ENCODE measurements at regions not wholly inside any gene's neighbourhood (a gene's known extent, or its start where the extent isn't known, plus 50 kb on each side); places are given as distances from the start of the nearest gene placed in this dataset.
A peak's percentile ranks its signal among the peaks of the same experiment; 100 is the strongest.
"Not testable (repeated sequence)": the region's sequence is repeated elsewhere in the genome, so short reads cannot be mapped to it uniquely, and the experiment has no call there.

GRCh38 chr7:142496545-142496991 lies 238.7 kb upstream of the PRSS58 start:
- Mint-ChIP-seq H3K9me3 (no peaks in the 10 kb centered on the region), H3K4me3 (no peak overlapping the region), H3K4me1 (peaks cover 29% of the 10 kb centered on the region), H3K27me3 (no peaks in the 10 kb centered on the region), H3K36me3 (ENCODE audit: low read depth) (no peaks in the 10 kb centered on the region), H3K27ac (no peak overlapping the region)
- DNase-seq = no peak
- ChIA-PET CTCF (interaction anchor here (0.9 to 3.4 kb wide), 17 partner anchors 9 to 313 kb away, joined by 3 to 25 read pairs (median 5); no protein-coding TSS in a partner anchor), POLR2A (interaction anchor here (1.8 kb wide), 1 partner anchor 20 kb away, joined by 4 read pairs; no protein-coding TSS in a partner anchor)

DNA sequence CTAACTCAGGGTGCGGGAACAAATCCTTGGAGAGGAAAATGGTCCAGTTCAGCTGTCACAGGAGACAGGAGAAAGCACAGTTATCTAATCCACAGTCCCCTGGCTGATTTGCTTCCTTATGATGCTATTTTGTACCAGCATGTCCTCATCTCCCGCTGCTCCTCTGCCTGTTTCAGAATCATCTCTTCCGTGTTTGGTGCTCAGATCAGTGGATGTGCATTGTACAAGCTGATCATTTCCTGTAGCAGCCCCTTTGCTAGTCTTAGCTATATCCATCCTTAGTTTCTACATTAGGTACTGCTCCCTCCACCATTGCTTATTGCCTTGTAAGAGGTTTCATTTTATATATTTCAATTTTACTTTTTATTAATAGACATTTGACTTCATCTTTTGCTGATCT lies 238.0 kb upstream of the PRSS58 start:
- POLR2A ChIA-PET; H3K9me3 Mint-ChIP-seq; H3K4me3 Mint-ChIP-seq; H3K36me3 Mint-ChIP-seq (ENCODE audit: low read depth); DNase-seq; H3K27me3 Mint-ChIP-seq; H3K27ac Mint-ChIP-seq: not testable (repeated sequence)
- peaks cover 29% of the 10 kb centered on the region for H3K4me1 Mint-ChIP-seq
- CTCF ChIA-PET = interaction anchor here (0.7 to 3.4 kb wide), 12 partner anchors 9 to 314 kb away, joined by 3 to 25 read pairs (median 4); no protein-coding TSS in a partner anchor

GRCh38 chr7:142495301-142495700 lies 237.4 kb upstream of the PRSS58 start:
- DNase-seq; POLR2A ChIA-PET; H3K4me3 Mint-ChIP-seq; H3K27ac Mint-ChIP-seq; H3K27me3 Mint-ChIP-seq; H3K36me3 Mint-ChIP-seq (ENCODE audit: low read depth); H3K9me3 Mint-ChIP-seq: not testable (repeated sequence)
- peaks cover 23% of the 10 kb centered on the region for H3K4me1 Mint-ChIP-seq
- CTCF ChIA-PET = interaction anchor here (0.7 to 3.4 kb wide), 12 partner anchors 9 to 314 kb away, joined by 3 to 25 read pairs (median 4); no protein-coding TSS in a partner anchor

DNA sequence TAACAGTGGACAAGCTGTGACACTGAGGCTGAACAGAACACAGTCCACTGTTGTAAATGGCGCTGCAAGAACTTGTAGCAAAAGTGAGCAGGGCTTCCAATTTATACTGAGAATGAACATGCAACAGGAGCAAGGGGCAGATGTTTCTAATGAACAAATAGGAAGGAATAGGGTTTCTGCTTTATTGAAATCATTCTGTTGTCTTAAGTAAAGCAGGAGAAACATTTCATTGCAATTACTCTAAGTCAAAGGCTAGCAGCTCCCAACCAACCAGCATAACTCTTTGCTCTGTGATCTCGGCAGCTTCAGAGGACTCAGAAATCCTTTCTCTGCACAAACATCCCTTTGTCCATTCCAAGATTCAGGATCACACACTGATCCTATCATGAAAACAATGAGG lies 236.2 kb upstream of the PRSS58 start:
- Mint-ChIP-seq H3K4me3 (no peak overlapping the region), H3K27ac (no peak overlapping the region), H3K4me1 (peaks cover 13% of the 10 kb centered on the region), H3K36me3 (ENCODE audit: low read depth) (no peaks in the 10 kb centered on the region), H3K27me3 (peaks cover 2% of the 10 kb centered on the region), H3K9me3 (no peaks in the 10 kb centered on the region)
- no peak for DNase-seq
- CTCF ChIA-PET = interaction anchor here (0.9 to 2.1 kb wide), 4 partner anchors 8 to 22 kb away, joined by 3 to 8 read pairs (median 4); no protein-coding TSS in a partner anchor
- POLR2A ChIA-PET = interaction anchor here (0.9 kb wide), 1 partner anchor 22 kb away, joined by 3 read pairs; no protein-coding TSS in a partner anchor

- ChIA-PET CTCF (interaction anchor here (7.9 to 20.2 kb wide), 2 partner anchors 10 to 23 kb away, joined by 38 to 355 read pairs; no protein-coding TSS in a partner anchor), POLR2A (no interaction called here)
- no peak overlapping the region for H3K4me3 Mint-ChIP-seq
- no peak for DNase-seq
- H3K27me3 Mint-ChIP-seq = peaks cover 2% of the 10 kb centered on the region
- no peak overlapping the region for H3K27ac Mint-ChIP-seq
- H3K4me1 Mint-ChIP-seq = peaks cover 15% of the 10 kb centered on the region
- H3K9me3 Mint-ChIP-seq = no peaks in the 10 kb centered on the region
- no peaks in the 10 kb centered on the region for H3K36me3 Mint-ChIP-seq (ENCODE audit: low read depth)
Observed at GRCh38 chr7:142488842-142489241, 231.0 kb upstream of the PRSS58 start.

- Mint-ChIP-seq H3K27ac (no peak overlapping the region), H3K27me3 (peaks cover 2% of the 10 kb centered on the region), H3K4me3 (no peak overlapping the region), H3K4me1 (peaks cover 20% of the 10 kb centered on the region), H3K36me3 (ENCODE audit: low read depth) (no peaks in the 10 kb centered on the region), H3K9me3 (no peaks in the 10 kb centered on the region)
- DNase-seq = no peak
- CTCF ChIA-PET = interaction anchor here (3.8 to 20.2 kb wide), 3 partner anchors 9 to 23 kb away, joined by 20 to 355 read pairs (median 38); no protein-coding TSS in a partner anchor
- POLR2A ChIA-PET = no interaction called here
Observed at GRCh38 chr7:142488036-142488633, 230.3 kb upstream of the PRSS58 start.

DNA sequence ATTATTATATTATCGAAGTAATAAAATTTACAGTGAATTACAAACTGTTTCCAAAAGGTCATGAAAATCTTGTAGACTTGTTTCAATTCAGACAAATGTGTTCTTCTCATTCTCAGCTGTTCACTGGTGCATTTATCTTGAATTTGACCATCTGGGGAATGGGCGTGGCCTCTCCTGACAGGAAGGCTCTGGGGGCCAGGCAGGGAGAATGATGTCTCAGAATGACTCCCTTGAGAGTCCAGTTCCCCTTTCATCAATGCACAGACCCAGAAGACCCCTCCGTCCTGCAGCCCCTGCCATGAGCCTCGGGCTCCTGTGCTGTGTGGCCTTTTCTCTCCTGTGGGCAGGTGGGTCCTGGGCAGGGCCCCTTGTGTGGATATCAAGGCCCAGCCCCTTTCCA lies 229.7 kb upstream of the PRSS58 start:
- H3K27me3 Mint-ChIP-seq, POLR2A ChIA-PET: not testable (repeated sequence)
- H3K4me1 Mint-ChIP-seq = peaks cover 22% of the 10 kb centered on the region

DNA sequence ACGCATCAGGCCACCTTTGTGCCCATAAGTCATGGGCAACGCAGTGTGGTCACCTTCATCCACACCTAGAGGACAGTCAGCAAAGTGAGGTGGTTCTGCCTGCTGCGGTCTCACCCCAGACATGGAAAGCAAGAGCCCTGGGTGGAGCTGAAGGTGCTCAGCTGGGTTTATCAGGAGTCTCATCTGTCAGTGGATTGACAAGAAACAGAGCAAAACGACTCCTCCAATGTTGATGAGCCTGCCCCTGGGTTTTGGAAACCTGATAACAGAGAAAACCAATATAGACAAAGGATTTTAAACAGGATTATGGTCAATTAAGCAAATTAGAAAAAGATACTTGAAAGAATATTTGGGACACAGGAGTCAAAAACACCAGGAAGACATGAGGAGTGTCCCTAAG lies 229.3 kb upstream of the PRSS58 start:
- Mint-ChIP-seq H3K27ac (no peak overlapping the region), H3K36me3 (ENCODE audit: low read depth) (no peaks in the 10 kb centered on the region), H3K4me1 (peaks cover 26% of the 10 kb centered on the region), H3K27me3 (peaks cover 2% of the 10 kb centered on the region), H3K4me3 (no peak overlapping the region), H3K9me3 (no peaks in the 10 kb centered on the region)
- ChIA-PET POLR2A (no interaction called here), CTCF (interaction anchor here (1.1 to 20.2 kb wide), 7 partner anchors 8 to 321 kb away, joined by 3 to 355 read pairs (median 8); no protein-coding TSS in a partner anchor)
- no peak for DNase-seq

More for the DNA sequence above, 229.7 kb upstream of the PRSS58 start:
- not testable (repeated sequence) for H3K36me3 Mint-ChIP-seq (ENCODE audit: low read depth); DNase-seq; H3K27ac Mint-ChIP-seq; H3K4me3 Mint-ChIP-seq; H3K9me3 Mint-ChIP-seq
- CTCF ChIA-PET = interaction anchor here (3.8 to 20.2 kb wide), 3 partner anchors 9 to 22 kb away, joined by 20 to 355 read pairs (median 38); no protein-coding TSS in a partner anchor

DNA sequence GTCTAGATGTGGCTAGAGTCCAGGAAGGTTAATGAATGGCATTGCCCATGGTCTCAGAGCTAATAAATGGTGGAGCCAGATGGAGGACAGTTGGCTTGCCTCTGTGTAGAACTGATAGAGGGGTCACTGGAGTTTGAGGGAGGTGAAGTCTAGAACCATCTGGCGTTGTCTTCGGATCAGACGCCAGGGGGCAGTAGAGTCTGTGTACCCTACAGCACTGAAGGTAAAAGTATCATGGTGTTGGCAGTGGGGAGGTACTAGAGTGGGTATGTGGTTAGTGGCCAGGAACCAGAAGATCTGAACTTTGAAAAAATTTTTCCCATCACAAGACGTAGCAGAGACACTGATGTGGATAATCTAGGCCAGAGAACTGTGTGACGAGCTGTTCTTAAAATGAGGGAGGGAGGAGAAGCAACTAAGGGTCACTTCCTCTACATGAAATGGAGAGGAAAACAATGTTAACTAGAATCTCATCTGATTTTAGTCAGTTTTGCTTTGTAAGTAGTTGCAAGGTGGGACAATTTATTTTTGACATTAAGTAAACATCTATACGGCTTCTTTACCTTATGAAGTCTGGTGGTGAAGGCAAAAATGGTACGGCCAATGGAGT lies 227.9 kb upstream of the PRSS58 start:
- Mint-ChIP-seq H3K36me3 (ENCODE audit: low read depth) (no peaks in the 10 kb centered on the region), H3K9me3 (no peaks in the 10 kb centered on the region), H3K4me1 (peaks cover 31% of the 10 kb centered on the region), H3K27ac (no peak overlapping the region), H3K27me3 (peaks cover 2% of the 10 kb centered on the region), H3K4me3 (no peak overlapping the region)
- ChIA-PET POLR2A (no interaction called here), CTCF (interaction anchor here (1.1 to 20.2 kb wide), 15 partner anchors 7 to 328 kb away, joined by 3 to 355 read pairs (median 6); no protein-coding TSS in a partner anchor)
- DNase-seq = peak; percentile 54

DNA sequence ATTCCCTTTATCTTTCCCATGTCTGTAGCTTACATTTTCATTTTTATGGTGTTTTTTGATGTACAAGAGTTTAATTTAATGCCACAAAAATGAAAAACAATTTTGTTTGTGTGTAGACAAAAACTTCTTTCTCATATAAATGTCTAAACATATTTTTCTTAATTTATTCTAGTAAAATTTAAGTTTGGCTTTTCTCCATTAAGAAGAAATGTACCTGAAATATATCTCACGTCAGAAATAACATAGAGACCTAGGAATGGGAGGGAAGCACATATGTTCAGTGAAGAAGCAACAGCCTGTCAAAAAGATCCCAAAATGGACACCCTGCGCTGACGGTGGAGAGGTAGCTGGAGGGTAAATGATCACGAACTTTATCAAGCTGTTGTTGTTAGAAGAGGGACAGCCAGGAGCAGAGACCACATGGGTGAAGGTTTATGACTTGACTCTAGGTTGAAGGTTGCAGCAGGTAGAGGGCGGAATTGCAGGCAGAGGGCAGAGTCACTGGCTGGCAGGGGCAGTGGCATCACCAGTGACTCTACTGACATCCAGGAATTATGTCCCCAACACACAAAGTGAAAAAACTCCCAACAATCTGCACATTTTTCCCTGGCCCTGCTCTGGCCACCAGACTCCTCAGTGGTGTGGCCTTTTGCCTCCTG lies 225.9 kb upstream of the PRSS58 start:
- H3K9me3 Mint-ChIP-seq = no peaks in the 10 kb centered on the region
- no peaks in the 10 kb centered on the region for H3K36me3 Mint-ChIP-seq (ENCODE audit: low read depth)
- POLR2A ChIA-PET = interaction anchor here (1.0 to 3.3 kb wide), 2 partner anchors 21 to 313 kb away, joined by 3 to 24 read pairs; no protein-coding TSS in a partner anchor
- no peaks in the 10 kb centered on the region for H3K27me3 Mint-ChIP-seq
- DNase-seq = no peak
- CTCF ChIA-PET = interaction anchor here (0.7 to 20.2 kb wide), 20 partner anchors 8 to 181 kb away, joined by 3 to 355 read pairs (median 4); no protein-coding TSS in a partner anchor
- no peak overlapping the region for H3K4me3 Mint-ChIP-seq
- H3K4me1 Mint-ChIP-seq = peaks cover 31% of the 10 kb centered on the region
- no peak overlapping the region for H3K27ac Mint-ChIP-seq

GRCh38 chr7:142482891-142483658 lies 225.2 kb upstream of the PRSS58 start:
- DNase-seq = peak; percentile 71
- Mint-ChIP-seq H3K4me3 (peak overlapping the region; percentile 34), H3K9me3 (no peaks in the 10 kb centered on the region), H3K36me3 (ENCODE audit: low read depth) (no peaks in the 10 kb centered on the region), H3K4me1 (peaks cover 38% of the 10 kb centered on the region), H3K27me3 (no peaks in the 10 kb centered on the region), H3K27ac (peak overlapping the region; percentile 87)
- ChIA-PET POLR2A (interaction anchor here (0.6 to 3.3 kb wide), 6 partner anchors 16 to 314 kb away, joined by 3 to 24 read pairs (median 3); no protein-coding TSS in a partner anchor), CTCF (interaction anchor here (0.7 to 20.2 kb wide), 23 partner anchors 9 to 181 kb away, joined by 3 to 355 read pairs (median 4); no protein-coding TSS in a partner anchor)

- H3K4me1 Mint-ChIP-seq = peaks cover 46% of the 10 kb centered on the region
- ChIA-PET CTCF (interaction anchor here (1.9 to 20.2 kb wide), 6 partner anchors 7 to 37 kb away, joined by 5 to 355 read pairs (median 18); no protein-coding TSS in a partner anchor), POLR2A (interaction anchor here (3.3 kb wide), 1 partner anchor 19 kb away, joined by 24 read pairs; no protein-coding TSS in a partner anchor)
- H3K27me3 Mint-ChIP-seq = no peaks in the 10 kb centered on the region
- no peak overlapping the region for H3K4me3 Mint-ChIP-seq
- H3K36me3 Mint-ChIP-seq (ENCODE audit: low read depth) = no peaks in the 10 kb centered on the region
- H3K27ac Mint-ChIP-seq = peak overlapping the region; percentile 87
- H3K9me3 Mint-ChIP-seq = no peaks in the 10 kb centered on the region
- no peak for DNase-seq
Observed at GRCh38 chr7:142481548-142481947, 223.7 kb upstream of the PRSS58 start.

Measured in activated CD4-positive, alpha-beta memory T cell treated with anti-CD3 and anti-CD28 coated beads, Interleukin-2, amount 10 ng/mL, durations not matched to agents 7 days and 5 days (primary cell).